Kidney (tissue), 13 donors: ENCODE measurements at regions not wholly inside any gene's neighbourhood (a gene's known extent, or its start where the extent isn't known, plus 50 kb on each side); places are given as distances from the start of the nearest gene placed in this dataset.

Experiments
- DNase-seq, 5 donors: peaks; one replicate each; pipeline ENCODE4 v3.0.0-alpha.2; 2013 to 2020
- FAIRE-seq: peaks from 2 replicates; lab custom pipeline; 2012; peaks lifted over from hg19 to GRCh38; lab: Jason Lieb, UNC
- H3K27ac ChIP-seq, 2 donors: one replicate each; pipeline ENCODE4 v1.7.0; 2013; ENCODE audit warnings: low read depth in 2 of 2, low read length in 2 of 2, inconsistent platforms in 1 of 2
- H3K27me3 ChIP-seq: one replicate; pipeline ENCODE4 v1.7.1; 2013; ENCODE audit warnings: low read length, inconsistent platforms; ENCODE audit not compliant: control insufficient read depth, insufficient read depth
- H3K36me3 ChIP-seq, 3 donors: one replicate each; pipeline versions ENCODE4 v1.7.0 to v1.7.1; 2013; ENCODE audit warnings: low read length in 3 of 3, control low read depth in 1 of 3, inconsistent platforms in 1 of 3; ENCODE audit not compliant: insufficient read depth in 3 of 3, control insufficient read depth in 2 of 3
- H3K4me1 ChIP-seq, 3 donors: one replicate each; pipeline versions ENCODE4 v1.7.0 to v1.7.1; 2013; ENCODE audit warnings: low read length in 3 of 3, inconsistent platforms in 1 of 3, low read depth in 1 of 3; ENCODE audit not compliant: control insufficient read depth in 2 of 3, insufficient read depth in 2 of 3
- H3K4me3 ChIP-seq, 3 donors: one replicate each; pipeline versions ENCODE4 v1.7.0 to v1.8.1; 2013; ENCODE audit warnings: low read length in 3 of 3, control low read depth in 1 of 3, inconsistent platforms in 1 of 3
- H3K9ac ChIP-seq, 3 donors: one replicate each; pipeline versions ENCODE4 v1.7.0 to v1.7.1; 2013; ENCODE audit warnings: low read length in 3 of 3, control low read depth in 1 of 3, inconsistent platforms in 1 of 3
- H3K9me3 ChIP-seq, 3 donors: one replicate each; pipeline versions ENCODE4 v1.7.0 to v1.7.1; 2013; ENCODE audit warnings: low read length in 3 of 3, control low read depth in 1 of 3, inconsistent platforms in 1 of 3; ENCODE audit not compliant: control insufficient read depth in 2 of 3, insufficient read depth in 1 of 3
- intact Hi-C: fragments of 100-400 bp; cut with DNase I; formaldehyde crosslinking; loops from one replicate; pipeline ENCODE4 v1.11.1; 2022
- TF ChIP-seq, protein P1 (sequence below): IDR thresholded peaks from 3 replicates; pipeline ENCODE4 v1.5.1; 2012; ENCODE audit warnings: mild to moderate bottlenecking, moderate library complexity, borderline replicate concordance; ENCODE audit not compliant: insufficient read depth; ENCODE audit errors: extremely low read depth
- donor health status: control.
- donor health status: control.
- donor health status: control.
- donor health status: control.
- donor health status: control.
- donor health status: DM: yes; HTN: yes; CAD: no.
- donor health status: Normal renal cell carcinoma (clear cell type).

GRCh38 chr1:30189818-30190500 lies 533.4 kb downstream of the MATN1 start:
- intact Hi-C loops = no loop called here
- no peaks in the 10 kb centered on the region for H3K9me3 ChIP-seq
- H3K4me3 ChIP-seq = no peak overlapping the region
- H3K4me1 ChIP-seq = no peaks in the 10 kb centered on the region
- FAIRE-seq (no peak), DNase-seq (no peak)
- H3K27ac ChIP-seq = no peak overlapping the region
- TF ChIP-seq, protein P1, sequence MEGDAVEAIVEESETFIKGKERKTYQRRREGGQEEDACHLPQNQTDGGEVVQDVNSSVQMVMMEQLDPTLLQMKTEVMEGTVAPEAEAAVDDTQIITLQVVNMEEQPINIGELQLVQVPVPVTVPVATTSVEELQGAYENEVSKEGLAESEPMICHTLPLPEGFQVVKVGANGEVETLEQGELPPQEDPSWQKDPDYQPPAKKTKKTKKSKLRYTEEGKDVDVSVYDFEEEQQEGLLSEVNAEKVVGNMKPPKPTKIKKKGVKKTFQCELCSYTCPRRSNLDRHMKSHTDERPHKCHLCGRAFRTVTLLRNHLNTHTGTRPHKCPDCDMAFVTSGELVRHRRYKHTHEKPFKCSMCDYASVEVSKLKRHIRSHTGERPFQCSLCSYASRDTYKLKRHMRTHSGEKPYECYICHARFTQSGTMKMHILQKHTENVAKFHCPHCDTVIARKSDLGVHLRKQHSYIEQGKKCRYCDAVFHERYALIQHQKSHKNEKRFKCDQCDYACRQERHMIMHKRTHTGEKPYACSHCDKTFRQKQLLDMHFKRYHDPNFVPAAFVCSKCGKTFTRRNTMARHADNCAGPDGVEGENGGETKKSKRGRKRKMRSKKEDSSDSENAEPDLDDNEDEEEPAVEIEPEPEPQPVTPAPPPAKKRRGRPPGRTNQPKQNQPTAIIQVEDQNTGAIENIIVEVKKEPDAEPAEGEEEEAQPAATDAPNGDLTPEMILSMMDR = no peak
- no peaks in the 10 kb centered on the region for H3K27me3 ChIP-seq
- no peak overlapping the region for H3K9ac ChIP-seq
- H3K36me3 ChIP-seq = no peaks in the 10 kb centered on the region

GRCh38 chr1:30188999-30189398 lies 534.4 kb downstream of the MATN1 start:
- Histone ChIP-seq H3K27me3 (no peaks in the 10 kb centered on the region), H3K9me3 (no peaks in the 10 kb centered on the region), H3K9ac (no peak overlapping the region), H3K36me3 (no peaks in the 10 kb centered on the region), H3K4me1 (no peaks in the 10 kb centered on the region), H3K27ac (no peak overlapping the region), H3K4me3 (no peak overlapping the region)
- FAIRE-seq (no peak), DNase-seq (no peak)
- TF ChIP-seq, protein P1 = no peak
- intact Hi-C loops = no loop called here

GRCh38 chr1:30188329-30188728 lies 535.1 kb downstream of the MATN1 start:
- intact Hi-C loops = no loop called here
- no peaks in the 10 kb centered on the region for H3K9me3 ChIP-seq

More at GRCh38 chr1:30188329-30188728, 535.1 kb downstream of the MATN1 start:
- no peak for FAIRE-seq
- Histone ChIP-seq H3K9ac (no peak overlapping the region), H3K4me3 (no peak overlapping the region), H3K36me3 (no peaks in the 10 kb centered on the region), H3K27me3 (no peaks in the 10 kb centered on the region), H3K27ac (no peak overlapping the region), H3K4me1 (no peaks in the 10 kb centered on the region)
- TF ChIP-seq, protein P1 = no peak
- DNase-seq = no peak
